ENCODE measurements at regions not wholly inside any gene's neighbourhood (a gene's known extent, or its start where the extent isn't known, plus 50 kb on each side); places are given as distances from the start of the nearest gene placed in this dataset.

DNA sequence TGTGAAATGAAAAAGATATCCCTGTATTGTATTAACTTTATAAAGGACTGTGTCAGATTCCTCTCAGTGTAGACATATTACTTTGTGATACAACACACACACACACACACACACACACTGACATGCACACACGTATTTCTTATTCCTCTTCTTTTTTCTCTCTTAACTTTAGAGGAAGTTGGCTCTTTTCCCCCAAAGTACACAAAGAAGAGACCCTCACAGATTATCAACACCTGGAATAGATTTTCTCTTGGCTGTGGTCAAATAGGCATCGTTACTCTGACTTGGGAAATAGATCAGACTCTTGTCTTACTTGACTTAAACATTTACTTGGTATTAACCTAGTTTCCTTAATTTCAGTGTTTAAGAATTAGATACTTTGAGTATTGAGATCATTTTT, 792.8 kb downstream of the ADGRL2 start:
- H3K4me3 ChIP-seq: no peak overlapping the region
- no peak for TF ChIP-seq POLR2A (IDR thresholded peaks at IDR 0.05)
- TF ChIP-seq, protein P1, sequence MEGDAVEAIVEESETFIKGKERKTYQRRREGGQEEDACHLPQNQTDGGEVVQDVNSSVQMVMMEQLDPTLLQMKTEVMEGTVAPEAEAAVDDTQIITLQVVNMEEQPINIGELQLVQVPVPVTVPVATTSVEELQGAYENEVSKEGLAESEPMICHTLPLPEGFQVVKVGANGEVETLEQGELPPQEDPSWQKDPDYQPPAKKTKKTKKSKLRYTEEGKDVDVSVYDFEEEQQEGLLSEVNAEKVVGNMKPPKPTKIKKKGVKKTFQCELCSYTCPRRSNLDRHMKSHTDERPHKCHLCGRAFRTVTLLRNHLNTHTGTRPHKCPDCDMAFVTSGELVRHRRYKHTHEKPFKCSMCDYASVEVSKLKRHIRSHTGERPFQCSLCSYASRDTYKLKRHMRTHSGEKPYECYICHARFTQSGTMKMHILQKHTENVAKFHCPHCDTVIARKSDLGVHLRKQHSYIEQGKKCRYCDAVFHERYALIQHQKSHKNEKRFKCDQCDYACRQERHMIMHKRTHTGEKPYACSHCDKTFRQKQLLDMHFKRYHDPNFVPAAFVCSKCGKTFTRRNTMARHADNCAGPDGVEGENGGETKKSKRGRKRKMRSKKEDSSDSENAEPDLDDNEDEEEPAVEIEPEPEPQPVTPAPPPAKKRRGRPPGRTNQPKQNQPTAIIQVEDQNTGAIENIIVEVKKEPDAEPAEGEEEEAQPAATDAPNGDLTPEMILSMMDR (IDR thresholded peaks at IDR 0.05): no peak
- H3K36me3 ChIP-seq: no peaks in the 10 kb centered on the region
- H3K9me3 ChIP-seq: no peaks in the 10 kb centered on the region
- H3K27ac ChIP-seq: no peak overlapping the region
- intact Hi-C loops (cut with DNase I; ENCODE audit: low total_unique reads): no loop called here
- H3K27me3 ChIP-seq: no peaks in the 10 kb centered on the region
- DNase-seq: no peak
- no peaks in the 10 kb centered on the region for H3K4me1 ChIP-seq

DNA sequence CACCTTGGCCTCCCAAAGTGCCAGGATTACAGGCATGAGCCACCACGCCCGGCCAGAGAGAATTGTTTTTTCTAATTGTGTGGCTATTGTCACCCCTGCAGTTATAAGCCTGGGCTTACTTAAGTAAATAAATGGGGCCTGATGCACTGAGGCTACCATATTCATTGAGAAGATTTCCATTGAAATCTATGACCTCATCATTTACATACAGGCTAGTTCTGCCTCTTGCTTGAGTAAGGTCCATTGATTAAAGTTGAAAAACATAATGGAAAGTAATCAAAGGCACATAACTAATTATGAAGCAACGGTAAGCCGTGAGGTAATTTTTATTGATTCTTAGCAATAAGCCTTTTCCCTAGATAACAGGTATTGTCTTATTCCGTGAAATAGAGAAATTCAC, 788.9 kb downstream of the ADGRL2 start:
- Histone ChIP-seq H3K27ac (no peak overlapping the region), H3K27me3 (no peaks in the 10 kb centered on the region), H3K4me1 (no peaks in the 10 kb centered on the region), H3K4me3 (no peak overlapping the region), H3K9me3 (no peaks in the 10 kb centered on the region), H3K36me3 (no peaks in the 10 kb centered on the region)
- DNase-seq: no peak
- intact Hi-C loops (cut with DNase I; ENCODE audit: low total_unique reads): no loop called here
- TF ChIP-seq POLR2A (IDR thresholded peaks at IDR 0.05): no peak
- TF ChIP-seq, protein P1 (IDR thresholded peaks at IDR 0.05): no peak

DNA sequence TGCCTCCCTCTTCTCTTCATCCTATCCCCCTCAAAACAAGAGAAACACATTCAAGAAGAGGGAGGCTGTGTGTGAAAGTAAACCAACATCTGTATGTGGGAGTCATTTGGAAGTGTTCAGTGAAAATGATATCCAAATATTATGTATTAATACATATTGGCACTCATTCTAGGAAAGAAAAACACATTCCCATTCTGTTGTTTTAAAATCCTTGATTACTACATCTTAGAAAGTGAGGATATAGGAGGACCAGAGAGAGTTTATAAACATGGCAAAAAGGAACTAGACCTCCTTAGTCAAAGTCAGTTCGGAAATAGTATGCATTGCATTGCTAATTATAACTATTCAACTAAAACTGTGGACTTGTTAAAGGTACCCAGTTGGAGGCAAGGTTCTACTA, 786.6 kb downstream of the ADGRL2 start:
- H3K4me1 ChIP-seq: no peaks in the 10 kb centered on the region
- intact Hi-C loops (cut with DNase I; ENCODE audit: low total_unique reads): no loop called here
- no peak overlapping the region for H3K4me3 ChIP-seq
- no peak for DNase-seq
- H3K27me3 ChIP-seq: no peaks in the 10 kb centered on the region
- no peak overlapping the region for H3K27ac ChIP-seq
- no peaks in the 10 kb centered on the region for H3K9me3 ChIP-seq
- H3K36me3 ChIP-seq: no peaks in the 10 kb centered on the region
- TF ChIP-seq, protein P1 (IDR thresholded peaks at IDR 0.05): no peak
- TF ChIP-seq POLR2A (IDR thresholded peaks at IDR 0.05): no peak

DNA sequence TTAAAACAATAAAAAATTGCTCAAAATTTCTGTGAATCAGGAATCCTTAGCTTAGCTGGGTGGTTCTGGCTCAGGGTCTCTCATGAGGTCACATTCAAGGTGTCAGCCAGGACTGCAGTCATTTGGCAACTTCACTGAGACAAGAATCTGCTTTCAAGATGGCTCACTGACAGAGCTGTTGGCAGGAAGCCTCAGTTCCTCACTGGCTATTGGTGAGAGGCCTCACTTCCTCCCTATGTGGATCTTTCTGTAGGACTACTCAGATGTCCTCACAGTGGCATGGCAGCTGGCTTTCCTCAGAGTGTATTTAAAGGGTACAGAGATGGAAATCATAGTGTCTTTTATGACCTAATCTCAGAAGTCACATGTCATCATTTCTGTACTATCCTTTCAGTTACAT, 785.7 kb downstream of the ADGRL2 start:
- DNase-seq: no peak
- intact Hi-C loops (cut with DNase I; ENCODE audit: low total_unique reads): no loop called here

DNA sequence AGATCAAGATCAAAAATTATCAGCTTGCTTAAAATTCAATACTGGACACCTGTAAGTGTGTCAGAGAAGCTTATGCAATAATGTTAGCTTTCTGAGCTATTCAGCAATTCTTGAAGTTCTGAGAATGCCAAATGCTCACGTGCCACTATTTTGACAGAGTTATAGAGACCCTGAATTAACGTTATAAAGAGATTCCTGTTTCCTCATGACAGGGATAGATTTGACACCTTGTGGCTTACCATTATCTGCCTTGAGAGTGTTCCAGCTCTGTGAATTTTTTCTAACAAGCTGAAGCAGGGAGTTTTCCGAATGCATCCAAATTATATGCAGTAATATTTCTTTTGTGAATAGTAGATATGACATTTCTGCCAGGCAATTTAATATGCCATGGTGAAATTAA, 781.6 kb downstream of the ADGRL2 start:
- H3K9me3 ChIP-seq: no peaks in the 10 kb centered on the region
- TF ChIP-seq POLR2A (IDR thresholded peaks at IDR 0.05): no peak
- TF ChIP-seq, protein P1 (IDR thresholded peaks at IDR 0.05): no peak
- intact Hi-C loops (cut with DNase I; ENCODE audit: low total_unique reads): no loop called here
- H3K4me1 ChIP-seq: no peaks in the 10 kb centered on the region
- DNase-seq: no peak
- H3K4me3 ChIP-seq: no peak overlapping the region
- H3K27ac ChIP-seq: no peak overlapping the region
- no peaks in the 10 kb centered on the region for H3K36me3 ChIP-seq
- H3K27me3 ChIP-seq: no peaks in the 10 kb centered on the region

More for the DNA sequence above, 785.7 kb downstream of the ADGRL2 start:
- H3K27me3 ChIP-seq: no peaks in the 10 kb centered on the region
- H3K4me3 ChIP-seq: no peak overlapping the region
- no peak for TF ChIP-seq POLR2A (IDR thresholded peaks at IDR 0.05)
- TF ChIP-seq, protein P1 (IDR thresholded peaks at IDR 0.05): no peak
- H3K27ac ChIP-seq: no peak overlapping the region
- no peaks in the 10 kb centered on the region for H3K9me3 ChIP-seq
- H3K36me3 ChIP-seq: no peaks in the 10 kb centered on the region
- no peaks in the 10 kb centered on the region for H3K4me1 ChIP-seq

Measured in uterus (tissue), 3 donors.